Smooth muscle cell (in vitro differentiated cells): ENCODE measurements at regions not wholly inside any gene's neighbourhood (a gene's known extent, or its start where the extent isn't known, plus 50 kb on each side); places are given as distances from the start of the nearest gene placed in this dataset.

ENCODE experiments used
- DNase-seq: peaks from one replicate; lab custom pipeline; 2025; ENCODE audit not compliant: unreplicated experiment; lab: John Stamatoyannopoulos, UW
- H2AFZ ChIP-seq: fragments of 200-600 bp; sonication (generic); 2 replicates; pipeline ENCODE4 v1.6.0; 2016; ENCODE audit warnings: antibody characterized with exemption, low read depth, mild to moderate bottlenecking
- H3F3A ChIP-seq: fragments of 200-600 bp; sonication (generic); 2 replicates; pipeline ENCODE4 v1.6.0; 2017; ENCODE audit warnings: antibody characterized with exemption, low read depth
- H3K27ac ChIP-seq: fragments of 200-600 bp; sonication (generic); 2 replicates; pipeline ENCODE4 v1.5.1; 2016; ENCODE audit warnings: low read depth, mild to moderate bottlenecking
- H3K27me3 ChIP-seq: fragments of 200-600 bp; sonication (generic); 2 replicates; pipeline ENCODE4 v1.6.1; 2016; ENCODE audit warnings: low read depth, mild to moderate bottlenecking
- H3K36me3 ChIP-seq: fragments of 200-600 bp; sonication (generic); 2 replicates; pipeline ENCODE4 v1.5.1; 2016; ENCODE audit warnings: low read depth
- H3K4me1 ChIP-seq: fragments of 200-600 bp; sonication (generic); 2 replicates; pipeline ENCODE4 v1.5.1; 2016; ENCODE audit warnings: low read depth
- H3K4me2 ChIP-seq: fragments of 200-600 bp; sonication (generic); 2 replicates; pipeline ENCODE4 v1.6.0; 2016; ENCODE audit warnings: mild to moderate bottlenecking
- H3K4me3 ChIP-seq: fragments of 200-600 bp; sonication (generic); 2 replicates; pipeline ENCODE4 v1.5.1; 2016; ENCODE audit warnings: mild to moderate bottlenecking
- H3K79me2 ChIP-seq: fragments of 200-600 bp; sonication (generic); 2 replicates; pipeline ENCODE4 v1.6.0; 2016; ENCODE audit warnings: low read depth, mild to moderate bottlenecking
- H3K9ac ChIP-seq: fragments of 200-600 bp; sonication (generic); 2 replicates; pipeline ENCODE4 v1.6.0; 2016; ENCODE audit warnings: low read depth
- H3K9me3 ChIP-seq: fragments of 200-600 bp; sonication (generic); replicated peaks from 2 replicates; pipeline ENCODE4 v1.5.1; 2016; ENCODE audit warnings: low read depth
- H4K20me1 ChIP-seq: fragments of 200-600 bp; sonication (generic); 2 replicates; pipeline ENCODE4 v1.6.0; 2016; ENCODE audit warnings: low read depth
- CTCF ChIP-seq: fragments of 200-600 bp; sonication (generic); IDR thresholded peaks from 2 replicates; pipeline ENCODE4 v1.5.1; 2017; ENCODE audit warnings: borderline replicate concordance, mild to moderate bottlenecking, antibody characterized with exemption; ENCODE audit not compliant: insufficient read depth, poor library complexity, severe bottlenecking
- WGBS: methylation state at CpG from one replicate; pipeline ENCODE4 v1.1.7; 2016; ENCODE audit warnings: low lambda C conversion rate; 5-methylcytosine and 5-hydroxymethylcytosine counted together

DNA sequence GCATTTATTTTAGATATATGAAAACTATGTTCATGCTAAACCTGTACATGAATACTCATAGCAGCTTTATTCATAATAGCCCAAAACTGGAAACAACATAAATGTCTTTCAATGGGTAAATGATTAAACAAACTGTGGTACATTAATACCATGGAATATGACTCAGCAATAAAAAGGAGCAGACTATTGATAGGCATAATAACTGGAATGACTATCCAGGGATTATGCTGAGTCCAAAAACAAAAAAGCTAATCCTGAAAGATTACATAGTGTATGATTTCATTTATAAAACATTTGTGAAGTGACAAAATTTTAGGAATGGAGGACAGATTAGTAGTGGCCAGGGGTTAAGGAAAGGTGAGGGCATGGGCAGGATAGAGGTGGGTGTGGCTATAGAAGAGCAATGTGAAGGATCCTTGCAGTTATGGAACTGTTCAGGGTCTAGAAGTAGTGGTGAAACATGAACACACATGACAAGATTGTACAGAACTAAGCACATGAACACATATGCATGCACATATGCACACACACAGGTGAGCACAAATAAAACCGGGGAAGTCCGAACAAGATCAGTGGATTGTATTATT is 61.1 kb upstream of the CDKN3 start:
- WGBS: 100% methylated on average over 2 of the region's 2 CpGs
- no peaks in the 10 kb centered on the region for H3K36me3 ChIP-seq
- peaks cover 12% of the 10 kb centered on the region for H3K4me1 ChIP-seq
- no peaks in the 10 kb centered on the region for H4K20me1 ChIP-seq
- no peak overlapping the region for H3K4me3 ChIP-seq
- H3K4me2 ChIP-seq: no peak overlapping the region
- H3K27ac ChIP-seq: no peak overlapping the region
- no peaks in the 10 kb centered on the region for H3K79me2 ChIP-seq
- no peak overlapping the region for H2AFZ ChIP-seq
- H3K9ac ChIP-seq: no peak overlapping the region
- no peak for DNase-seq
- H3K9me3 ChIP-seq: no peaks in the 10 kb centered on the region
- H3K27me3 ChIP-seq: no peaks in the 10 kb centered on the region
- no peak for TF ChIP-seq CTCF
- H3F3A ChIP-seq: no peaks in the 10 kb centered on the region

GRCh38 chr14:54337314-54337713 is 59.5 kb upstream of the CDKN3 start:
- Histone ChIP-seq H3F3A (no peaks in the 10 kb centered on the region), H3K4me1 (peaks cover 12% of the 10 kb centered on the region), H2AFZ (no peak overlapping the region), H3K4me3 (no peak overlapping the region), H3K9ac (no peak overlapping the region), H3K4me2 (peak overlapping the region; percentile 23), H4K20me1 (no peaks in the 10 kb centered on the region), H3K27ac (no peak overlapping the region), H3K27me3 (no peaks in the 10 kb centered on the region), H3K79me2 (no peaks in the 10 kb centered on the region), H3K9me3 (no peaks in the 10 kb centered on the region), H3K36me3 (no peaks in the 10 kb centered on the region)
- no peak for TF ChIP-seq CTCF
- 50% methylated on average over 10 of the region's 10 CpGs for WGBS
- no peak for DNase-seq

- no peak overlapping the region for H3K4me3 ChIP-seq
- H3F3A ChIP-seq: no peaks in the 10 kb centered on the region
- H2AFZ ChIP-seq: no peak overlapping the region
- no peaks in the 10 kb centered on the region for H3K27me3 ChIP-seq
- no peak overlapping the region for H3K4me2 ChIP-seq
- no peak overlapping the region for H3K9ac ChIP-seq
- H3K9me3 ChIP-seq: no peaks in the 10 kb centered on the region
- H3K36me3 ChIP-seq: no peaks in the 10 kb centered on the region
- no peaks in the 10 kb centered on the region for H4K20me1 ChIP-seq
- peak; percentile 51 for TF ChIP-seq CTCF
- peaks cover 22% of the 10 kb centered on the region for H3K4me1 ChIP-seq
- 41% methylated on average over 6 of the region's 6 CpGs for WGBS
- H3K27ac ChIP-seq: no peak overlapping the region
- DNase-seq: no peak
- H3K79me2 ChIP-seq: no peaks in the 10 kb centered on the region
Measured at GRCh38 chr14:54338696-54339317, 58.0 kb upstream of the CDKN3 start.

- H3K79me2 ChIP-seq: no peaks in the 10 kb centered on the region
- no peaks in the 10 kb centered on the region for H3F3A ChIP-seq
- no peaks in the 10 kb centered on the region for H4K20me1 ChIP-seq
- no peaks in the 10 kb centered on the region for H3K9me3 ChIP-seq
- no peaks in the 10 kb centered on the region for H3K36me3 ChIP-seq
- peaks cover 25% of the 10 kb centered on the region for H3K4me1 ChIP-seq
- H2AFZ ChIP-seq: no peak overlapping the region
- no peak overlapping the region for H3K9ac ChIP-seq
- H3K27me3 ChIP-seq: no peaks in the 10 kb centered on the region
- H3K4me2 ChIP-seq: no peak overlapping the region
- no peak for TF ChIP-seq CTCF
- no peak overlapping the region for H3K4me3 ChIP-seq
- WGBS: 75% methylated on average over 2 of the region's 2 CpGs
- no peak for DNase-seq
- H3K27ac ChIP-seq: no peak overlapping the region
Measured at GRCh38 chr14:54339771-54340170, 57.0 kb upstream of the CDKN3 start.
